Sigmoid colon (tissue), 4 donors: ENCODE measurements at regions not wholly inside any gene's neighbourhood (a gene's known extent, or its start where the extent isn't known, plus 50 kb on each side); places are given as distances from the start of the nearest gene placed in this dataset.

Experiments
- EP300 ChIP-seq, 4 donors: sonication (generic); formaldehyde crosslinking; IDR thresholded peaks; one replicate each; pipeline ENCODE4 v1.6.1; 2017; ENCODE audit warnings: antibody characterized with exemption in 4 of 4
- POLR2A ChIP-seq, 2 donors: fragments of 450-650 bp; IDR thresholded peaks; one replicate each; pipeline ENCODE4 v1.6.1; 2016; ENCODE audit warnings: antibody characterized with exemption in 2 of 2, mild to moderate bottlenecking in 2 of 2, moderate library complexity in 2 of 2
- POLR2AphosphoS5 ChIP-seq, 4 donors: sonication (generic); formaldehyde crosslinking; IDR thresholded peaks; one replicate each; pipeline ENCODE4 v1.6.1; 2017; ENCODE audit warnings: antibody characterized with exemption in 4 of 4
- TF ChIP-seq, protein P1 (sequence below), 4 experiments: fragments of 450-650 bp in 3 of 4; fragments of 200-600 bp in 1 of 4; IDR thresholded peaks; one replicate each; pipeline ENCODE4 v1.5.1; 2016 to 2019; ENCODE audit warnings: antibody characterized with exemption in 4 of 4, mild to moderate bottlenecking in 3 of 4, moderate library complexity in 2 of 4

GRCh38 chr18:33495278-33495677 is 54.8 kb upstream of the CCDC178 start:
- TF ChIP-seq, protein P1, sequence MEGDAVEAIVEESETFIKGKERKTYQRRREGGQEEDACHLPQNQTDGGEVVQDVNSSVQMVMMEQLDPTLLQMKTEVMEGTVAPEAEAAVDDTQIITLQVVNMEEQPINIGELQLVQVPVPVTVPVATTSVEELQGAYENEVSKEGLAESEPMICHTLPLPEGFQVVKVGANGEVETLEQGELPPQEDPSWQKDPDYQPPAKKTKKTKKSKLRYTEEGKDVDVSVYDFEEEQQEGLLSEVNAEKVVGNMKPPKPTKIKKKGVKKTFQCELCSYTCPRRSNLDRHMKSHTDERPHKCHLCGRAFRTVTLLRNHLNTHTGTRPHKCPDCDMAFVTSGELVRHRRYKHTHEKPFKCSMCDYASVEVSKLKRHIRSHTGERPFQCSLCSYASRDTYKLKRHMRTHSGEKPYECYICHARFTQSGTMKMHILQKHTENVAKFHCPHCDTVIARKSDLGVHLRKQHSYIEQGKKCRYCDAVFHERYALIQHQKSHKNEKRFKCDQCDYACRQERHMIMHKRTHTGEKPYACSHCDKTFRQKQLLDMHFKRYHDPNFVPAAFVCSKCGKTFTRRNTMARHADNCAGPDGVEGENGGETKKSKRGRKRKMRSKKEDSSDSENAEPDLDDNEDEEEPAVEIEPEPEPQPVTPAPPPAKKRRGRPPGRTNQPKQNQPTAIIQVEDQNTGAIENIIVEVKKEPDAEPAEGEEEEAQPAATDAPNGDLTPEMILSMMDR (IDR thresholded peaks at IDR 0.05) = peak in 1 of 4 experiments; percentile 17
- TF ChIP-seq EP300 (IDR thresholded peaks at IDR 0.05) (no peak), POLR2A (IDR thresholded peaks at IDR 0.05) (no peak), POLR2AphosphoS5 (IDR thresholded peaks at IDR 0.05) (no peak)
